HG03457 (cell line): ENCODE measurements at regions not wholly inside any gene's neighbourhood (a gene's known extent, or its start where the extent isn't known, plus 50 kb on each side); places are given as distances from the start of the nearest gene placed in this dataset.

ENCODE experiments used
- ATAC-seq: cut with Tn5 transposase; IDR thresholded peaks from one replicate; pipeline ENCODE4 v1.9.1; 2021; ENCODE audit warnings: moderate number of reproducible peaks; ENCODE audit not compliant: unreplicated experiment

GRCh38 chr14:87343652-87344051 lies 649.3 kb downstream of the GALC start:
- ATAC-seq = no peak

- ATAC-seq = no peak
Observed at GRCh38 chr14:87334997-87335685, 657.8 kb downstream of the GALC start.

GRCh38 chr14:87331991-87332390 lies 661.0 kb downstream of the GALC start:
- no peak for ATAC-seq

GRCh38 chr14:87325741-87326140 lies 667.2 kb downstream of the GALC start:
- ATAC-seq = no peak

GRCh38 chr14:87323191-87323590 lies 669.8 kb downstream of the GALC start:
- no peak for ATAC-seq

- no peak for ATAC-seq
Observed at GRCh38 chr14:87321548-87321947, 671.4 kb downstream of the GALC start.

GRCh38 chr14:87312894-87313205 lies 680.1 kb downstream of the GALC start:
- ATAC-seq = no peak

- ATAC-seq = no peak
Observed at GRCh38 chr14:87312169-87312893, 680.7 kb downstream of the GALC start.

- no peak for ATAC-seq
Observed at GRCh38 chr14:87309557-87309956, 683.4 kb downstream of the GALC start.

GRCh38 chr14:87306409-87307168 lies 686.4 kb downstream of the GALC start:
- ATAC-seq = no peak

- no peak for ATAC-seq
Observed at GRCh38 chr14:87305345-87305744, 687.6 kb downstream of the GALC start.

GRCh38 chr14:87304404-87304803 lies 688.6 kb downstream of the GALC start:
- no peak for ATAC-seq

GRCh38 chr14:87286826-87287225 lies 706.2 kb downstream of the GALC start:
- no peak for ATAC-seq

GRCh38 chr14:87286191-87286590 lies 706.8 kb downstream of the GALC start:
- no peak for ATAC-seq

- no peak for ATAC-seq
Observed at GRCh38 chr14:87285506-87285905, 707.5 kb downstream of the GALC start.

- ATAC-seq = no peak
Observed at GRCh38 chr14:87283547-87283946, 709.4 kb downstream of the GALC start.

GRCh38 chr14:87282266-87282665 lies 710.7 kb downstream of the GALC start:
- no peak for ATAC-seq

- ATAC-seq = no peak
Observed at GRCh38 chr14:87278415-87278814, 714.6 kb downstream of the GALC start.

- no peak for ATAC-seq
Observed at GRCh38 chr14:87271331-87271730, 721.7 kb downstream of the GALC start.

GRCh38 chr14:87268997-87269396 lies 724.0 kb downstream of the GALC start:
- no peak for ATAC-seq

GRCh38 chr14:87264796-87265195 lies 728.2 kb downstream of the GALC start:
- no peak for ATAC-seq

- ATAC-seq = no peak
Observed at GRCh38 chr14:87264272-87264785, 728.7 kb downstream of the GALC start.
